BLaER1 (cell line): ENCODE measurements at regions not wholly inside any gene's neighbourhood (a gene's known extent, or its start where the extent isn't known, plus 50 kb on each side); places are given as distances from the start of the nearest gene placed in this dataset.

ENCODE experiments used
- H3K27ac ChIP-seq: shearing (Covaris generic); formaldehyde crosslinking; 2 replicates; pipeline ENCODE4 v1.8.1; 2022
- H3K27me3 ChIP-seq: shearing (Covaris generic); formaldehyde crosslinking; 2 replicates; pipeline ENCODE4 v1.8.1; 2022
- H3K36me3 ChIP-seq: shearing (Covaris generic); formaldehyde crosslinking; 2 replicates; pipeline ENCODE4 v1.8.1; 2022
- H3K4me1 ChIP-seq: shearing (Covaris generic); formaldehyde crosslinking; 2 replicates; pipeline ENCODE4 v1.8.1; 2022
- H3K4me2 ChIP-seq: shearing (Covaris generic); formaldehyde crosslinking; 2 replicates; pipeline ENCODE4 v1.8.1; 2022
- H3K4me3 ChIP-seq: shearing (Covaris generic); formaldehyde crosslinking; 2 replicates; pipeline ENCODE4 v1.8.1; 2022
- H3K9ac ChIP-seq: shearing (Covaris generic); formaldehyde crosslinking; 2 replicates; pipeline ENCODE4 v1.8.1; 2022
- H3K9me3 ChIP-seq: shearing (Covaris generic); formaldehyde crosslinking; 2 replicates; pipeline ENCODE4 v1.8.1; 2022
- H4K20me1 ChIP-seq: shearing (Covaris generic); formaldehyde crosslinking; 2 replicates; pipeline ENCODE4 v1.8.1; 2022
- Cebpa-rat ChIP-seq: shearing (Covaris generic); IDR thresholded peaks from 2 replicates; pipeline ENCODE4 v1.8.1; 2022

DNA sequence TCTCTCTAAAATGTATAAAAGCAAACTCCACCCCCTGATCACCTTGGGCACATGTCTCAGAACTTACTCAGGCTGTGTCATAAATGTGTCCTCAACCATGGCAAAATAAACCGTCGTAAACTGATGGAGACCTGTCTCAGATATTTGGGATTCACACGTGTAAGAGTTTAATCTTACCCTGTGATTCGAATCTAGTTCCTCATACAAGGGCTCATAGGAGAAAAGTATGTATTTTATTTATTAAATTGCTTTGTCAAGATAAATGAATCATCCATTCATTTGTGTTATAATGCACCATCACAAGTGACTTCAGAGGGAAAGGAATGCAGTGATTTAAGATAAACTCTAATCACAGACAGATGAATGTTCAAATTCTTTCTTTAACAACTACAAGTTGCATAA, 712.5 kb upstream of the LRATD1 start:
- Histone ChIP-seq H3K27me3 (no peaks in the 10 kb centered on the region), H4K20me1 (no peaks in the 10 kb centered on the region), H3K4me3 (no peak overlapping the region), H3K9ac (no peak overlapping the region), H3K36me3 (no peaks in the 10 kb centered on the region), H3K27ac (no peak overlapping the region), H3K4me2 (no peak overlapping the region), H3K4me1 (no peaks in the 10 kb centered on the region), H3K9me3 (no peaks in the 10 kb centered on the region)
- TF ChIP-seq Cebpa-rat = no peak

DNA sequence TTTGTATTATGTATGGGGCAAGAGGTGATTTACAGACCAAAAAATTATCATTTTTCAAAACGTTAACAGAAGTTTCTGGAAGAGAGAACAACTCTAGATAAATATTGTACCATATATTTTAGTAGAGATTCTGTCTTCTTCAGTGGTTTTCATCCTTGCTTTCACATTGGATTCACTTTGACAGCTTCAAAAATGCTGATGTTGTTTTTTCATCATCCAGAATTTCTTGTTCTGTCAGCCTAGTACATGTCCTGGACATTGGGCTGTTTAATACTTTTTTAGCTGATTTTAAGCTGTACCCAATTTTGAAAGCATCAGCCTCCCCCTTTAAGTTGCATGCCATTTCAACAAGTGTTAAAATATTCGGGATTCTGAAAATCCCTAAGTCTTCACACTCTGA, 711.3 kb upstream of the LRATD1 start:
- no peaks in the 10 kb centered on the region for H4K20me1 ChIP-seq
- TF ChIP-seq Cebpa-rat = no peak
- no peaks in the 10 kb centered on the region for H3K27me3 ChIP-seq
- H3K9me3 ChIP-seq = no peaks in the 10 kb centered on the region
- no peak overlapping the region for H3K9ac ChIP-seq
- H3K4me3 ChIP-seq = no peak overlapping the region
- H3K4me1 ChIP-seq = no peaks in the 10 kb centered on the region
- no peak overlapping the region for H3K4me2 ChIP-seq
- H3K36me3 ChIP-seq = no peaks in the 10 kb centered on the region
- no peak overlapping the region for H3K27ac ChIP-seq

DNA sequence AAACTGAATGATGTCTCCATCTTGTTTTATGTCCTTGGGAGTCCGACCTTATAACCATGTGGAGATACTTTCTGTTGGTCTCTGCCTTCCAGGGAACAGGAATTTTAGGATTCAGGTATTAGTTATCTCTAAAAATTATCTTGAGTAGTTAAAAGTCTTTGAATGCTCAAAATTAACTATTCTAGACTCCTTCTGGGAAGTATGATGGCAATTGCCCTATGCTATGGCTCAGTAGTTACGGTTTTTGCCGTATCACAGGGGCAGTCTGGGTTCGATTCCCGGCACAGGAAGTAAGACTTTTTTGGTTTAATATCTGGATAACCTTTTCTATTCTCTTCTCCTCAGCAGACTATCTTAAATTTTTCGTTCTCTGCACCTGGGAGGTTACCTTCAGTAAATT, 708.7 kb upstream of the LRATD1 start:
- no peaks in the 10 kb centered on the region for H3K4me1 ChIP-seq
- no peaks in the 10 kb centered on the region for H3K27me3 ChIP-seq
- H4K20me1 ChIP-seq = no peaks in the 10 kb centered on the region
- H3K27ac ChIP-seq = no peak overlapping the region
- no peaks in the 10 kb centered on the region for H3K9me3 ChIP-seq
- no peak for TF ChIP-seq Cebpa-rat
- H3K4me2 ChIP-seq = no peak overlapping the region
- H3K36me3 ChIP-seq = no peaks in the 10 kb centered on the region
- H3K9ac ChIP-seq = no peak overlapping the region
- H3K4me3 ChIP-seq = no peak overlapping the region

DNA sequence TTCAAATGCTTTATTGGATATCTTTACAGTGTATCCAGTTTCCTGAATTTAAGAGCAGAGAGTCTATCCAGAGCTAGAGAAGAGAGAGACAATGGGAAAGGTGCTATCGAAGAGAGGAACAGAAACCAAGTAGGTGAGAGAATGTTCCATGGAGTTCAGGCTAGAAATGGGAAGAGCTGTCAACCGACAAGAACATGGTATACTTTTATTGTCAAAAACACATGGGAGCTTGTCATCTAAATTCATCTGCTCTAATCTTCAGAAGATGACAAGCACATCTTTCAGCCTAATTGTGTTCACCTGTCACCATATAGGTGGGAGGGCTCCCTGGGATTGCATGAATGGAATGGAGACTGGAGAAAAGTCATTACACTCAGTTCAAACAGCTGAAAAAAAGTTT, 690.4 kb upstream of the LRATD1 start:
- Histone ChIP-seq H3K4me2 (no peak overlapping the region), H3K36me3 (no peaks in the 10 kb centered on the region), H3K4me1 (no peaks in the 10 kb centered on the region), H3K4me3 (no peak overlapping the region), H3K27me3 (no peaks in the 10 kb centered on the region), H3K27ac (no peak overlapping the region), H3K9me3 (no peaks in the 10 kb centered on the region), H3K9ac (no peak overlapping the region), H4K20me1 (no peaks in the 10 kb centered on the region)
- TF ChIP-seq Cebpa-rat = no peak

DNA sequence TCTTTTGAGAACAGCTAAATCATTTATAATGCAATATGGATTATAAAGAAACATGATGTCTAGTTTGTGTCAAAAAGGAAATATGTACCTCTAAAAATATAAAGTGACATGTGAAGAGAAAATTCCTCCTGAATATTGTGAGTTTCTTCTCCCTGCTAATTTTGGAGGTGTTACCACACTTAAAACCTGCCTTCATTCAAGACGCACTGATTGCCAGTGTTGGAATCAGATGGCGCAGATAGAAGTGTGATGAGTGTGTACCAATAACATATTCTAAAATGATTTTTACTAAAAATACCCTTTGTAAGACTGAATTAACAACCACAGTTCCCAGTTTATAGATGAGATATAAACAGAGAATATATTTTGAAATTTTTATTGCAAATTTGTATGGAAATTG, 681.8 kb upstream of the LRATD1 start:
- no peaks in the 10 kb centered on the region for H3K27me3 ChIP-seq
- H3K4me3 ChIP-seq = no peak overlapping the region

DNA sequence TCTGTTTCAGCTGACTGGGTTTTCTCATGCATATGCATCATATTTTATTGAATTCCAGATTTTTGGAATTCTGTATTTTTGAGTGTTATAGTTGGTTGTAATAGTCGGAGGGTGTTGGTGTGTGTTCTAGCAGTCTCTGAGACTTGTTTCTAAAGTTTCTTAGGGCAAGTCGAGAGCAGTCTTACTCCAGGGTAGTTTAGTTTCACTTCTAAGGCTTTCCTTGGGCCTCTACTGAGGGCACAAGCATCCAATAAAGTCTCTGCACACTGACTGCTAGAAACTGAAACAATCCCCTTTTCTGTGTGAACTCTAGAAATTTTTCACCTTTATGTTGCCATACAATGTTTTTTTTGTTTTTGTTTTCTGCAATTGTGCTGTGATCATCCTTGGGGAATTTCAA, 663.7 kb upstream of the LRATD1 start:
- Histone ChIP-seq H3K4me1 (no peaks in the 10 kb centered on the region), H3K9ac (no peak overlapping the region), H4K20me1 (no peaks in the 10 kb centered on the region), H3K27me3 (no peaks in the 10 kb centered on the region), H3K4me3 (no peak overlapping the region), H3K9me3 (no peaks in the 10 kb centered on the region), H3K27ac (no peak overlapping the region), H3K36me3 (no peaks in the 10 kb centered on the region), H3K4me2 (no peak overlapping the region)
- no peak for TF ChIP-seq Cebpa-rat

More for the DNA sequence above, 681.8 kb upstream of the LRATD1 start:
- Histone ChIP-seq H3K9me3 (no peaks in the 10 kb centered on the region), H3K36me3 (no peaks in the 10 kb centered on the region), H4K20me1 (no peaks in the 10 kb centered on the region), H3K4me2 (no peak overlapping the region), H3K27ac (no peak overlapping the region), H3K4me1 (no peaks in the 10 kb centered on the region), H3K9ac (no peak overlapping the region)
- TF ChIP-seq Cebpa-rat = no peak

DNA sequence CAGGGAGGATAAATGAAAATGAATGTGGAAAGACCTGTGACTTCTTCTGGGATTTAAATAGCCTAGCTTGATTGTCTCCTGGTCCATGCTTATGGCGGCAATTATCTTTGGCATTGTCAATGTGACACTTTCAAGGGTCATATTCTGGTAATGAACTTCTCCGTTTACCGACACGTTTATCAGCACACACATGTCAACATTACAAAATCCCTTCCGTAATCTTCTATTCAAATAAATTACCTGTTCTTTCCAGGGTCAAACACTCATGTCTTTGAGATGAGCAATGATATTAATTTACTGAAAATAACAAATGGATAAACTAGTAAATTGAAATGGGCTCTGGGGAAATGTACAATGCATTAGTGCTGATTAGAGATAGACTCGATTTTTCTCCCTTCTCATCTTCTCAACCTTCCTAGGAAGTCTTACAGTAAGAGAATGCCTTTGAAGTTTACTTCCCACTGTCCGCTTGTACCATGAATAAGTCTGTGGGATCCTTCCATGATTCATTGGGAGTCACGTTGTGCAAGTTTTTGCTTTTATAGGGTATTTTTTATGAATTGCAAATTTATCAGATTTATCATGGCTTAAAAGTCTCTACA, 646.3 kb upstream of the LRATD1 start:
- Histone ChIP-seq H3K27ac (no peak overlapping the region), H3K36me3 (no peaks in the 10 kb centered on the region), H3K9me3 (peaks cover 7% of the 10 kb centered on the region; the same call in 1 of the 2 replicates), H4K20me1 (no peaks in the 10 kb centered on the region), H3K4me3 (no peak overlapping the region), H3K27me3 (no peaks in the 10 kb centered on the region), H3K4me1 (no peaks in the 10 kb centered on the region), H3K4me2 (no peak overlapping the region), H3K9ac (no peak overlapping the region)
- TF ChIP-seq Cebpa-rat = no peak

DNA sequence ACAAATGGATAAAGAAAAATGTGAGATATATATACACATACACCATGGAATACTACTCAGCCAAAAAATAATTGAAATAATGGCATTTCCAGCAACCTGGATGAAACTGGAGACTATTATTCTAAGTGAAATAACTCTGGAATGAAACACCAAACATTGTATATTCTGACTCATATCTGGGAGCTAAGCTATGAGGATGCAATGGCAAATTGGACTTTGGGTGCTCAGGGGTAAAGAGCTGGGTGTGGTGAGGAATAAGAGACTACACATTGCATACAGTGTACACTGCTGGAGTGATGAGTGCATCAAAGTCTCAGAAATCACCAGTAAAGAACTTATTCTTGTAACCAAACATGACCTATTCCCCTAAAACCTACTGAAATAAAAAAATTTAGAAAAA, 636.0 kb upstream of the LRATD1 start:
- no peak for TF ChIP-seq Cebpa-rat
- no peak overlapping the region for H3K4me2 ChIP-seq
- H4K20me1 ChIP-seq = no peaks in the 10 kb centered on the region
- no peak overlapping the region for H3K27ac ChIP-seq
- no peaks in the 10 kb centered on the region for H3K4me1 ChIP-seq
- H3K27me3 ChIP-seq = no peaks in the 10 kb centered on the region
- H3K4me3 ChIP-seq = no peak overlapping the region
- no peak overlapping the region for H3K9ac ChIP-seq
- no peaks in the 10 kb centered on the region for H3K9me3 ChIP-seq
- H3K36me3 ChIP-seq = no peaks in the 10 kb centered on the region

DNA sequence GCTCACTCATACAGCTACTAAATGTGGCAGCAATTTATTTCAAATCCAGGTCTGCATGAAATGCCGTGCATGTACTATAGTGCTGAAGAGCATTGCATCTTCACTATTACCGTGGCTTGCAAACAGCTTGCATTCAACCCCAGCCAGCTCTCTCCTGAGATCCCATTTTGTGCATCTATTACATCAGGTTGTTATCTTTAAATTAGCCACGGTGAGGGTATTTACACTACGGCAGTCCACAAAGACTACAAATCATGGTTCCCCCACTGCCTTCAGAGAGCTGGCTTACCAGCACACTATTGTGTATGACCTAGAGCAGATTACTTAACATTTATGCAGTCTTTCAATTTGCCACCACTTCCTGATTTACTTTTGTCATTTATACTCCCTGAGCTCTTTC, 621.3 kb upstream of the LRATD1 start:
- TF ChIP-seq Cebpa-rat = no peak
- Histone ChIP-seq H3K4me2 (no peak overlapping the region), H3K4me1 (no peaks in the 10 kb centered on the region), H3K4me3 (no peak overlapping the region), H3K27me3 (no peaks in the 10 kb centered on the region), H3K27ac (no peak overlapping the region), H4K20me1 (no peaks in the 10 kb centered on the region), H3K36me3 (no peaks in the 10 kb centered on the region), H3K9me3 (peaks cover 11% of the 10 kb centered on the region; the same call in 1 of the 2 replicates), H3K9ac (no peak overlapping the region)

DNA sequence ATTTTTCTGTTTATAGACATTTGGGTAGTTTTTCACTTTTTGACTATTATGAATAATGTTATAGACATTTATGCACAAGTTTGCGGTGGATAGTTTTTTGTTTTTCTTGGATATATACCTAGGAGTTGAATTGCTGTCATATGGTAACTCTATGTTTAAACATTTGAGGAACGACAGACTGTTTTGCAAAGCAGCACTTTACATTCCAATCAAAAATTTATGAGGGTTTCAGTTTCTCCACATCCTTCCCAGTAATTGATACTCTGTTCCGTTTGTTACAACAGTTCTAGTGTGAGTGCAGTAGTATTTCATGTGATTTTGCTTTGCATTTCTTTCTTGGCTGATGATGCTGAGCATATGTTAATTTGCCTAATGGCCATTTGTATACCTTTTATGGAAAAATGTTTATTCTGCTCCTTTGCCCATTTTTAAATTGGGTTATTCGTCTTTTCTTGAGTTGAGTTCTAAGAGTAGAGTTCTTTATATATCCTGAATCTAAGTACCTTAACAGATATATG, 617.3 kb upstream of the LRATD1 start:
- no peak for TF ChIP-seq Cebpa-rat
- no peak overlapping the region for H3K4me3 ChIP-seq
- H3K4me1 ChIP-seq = no peaks in the 10 kb centered on the region
- H3K27ac ChIP-seq = no peak overlapping the region
- H3K36me3 ChIP-seq = no peaks in the 10 kb centered on the region
- H3K4me2 ChIP-seq = no peak overlapping the region
- no peaks in the 10 kb centered on the region for H3K27me3 ChIP-seq
- peaks cover 5% of the 10 kb centered on the region; the same call in 1 of the 2 replicates for H3K9me3 ChIP-seq
- H3K9ac ChIP-seq = no peak overlapping the region
- H4K20me1 ChIP-seq = no peaks in the 10 kb centered on the region
